Fibroblast of lung (primary cell): ENCODE measurements at regions not wholly inside any gene's neighbourhood (a gene's known extent, or its start where the extent isn't known, plus 50 kb on each side); places are given as distances from the start of the nearest gene placed in this dataset.

ENCODE experiments used
- DNase-seq, 2 donors: peaks; one replicate each; pipeline versions ENCODE4 v3.0.0 to v3.0.0-alpha.2; 2010; ENCODE audit warnings: low read depth in 2 of 2
- H2AFZ ChIP-seq: 2 replicates; pipeline ENCODE4 v1.5.1; 2012; ENCODE audit warnings: low read length, control low read depth, inconsistent platforms
- H3K27ac ChIP-seq: 2 replicates; pipeline ENCODE4 v1.5.1; 2011; ENCODE audit warnings: low read length, control low read depth; ENCODE audit not compliant: insufficient read depth
- H3K27me3 ChIP-seq: 2 replicates; pipeline ENCODE4 v1.5.1; 2011; ENCODE audit warnings: mild to moderate bottlenecking, low read length; ENCODE audit not compliant: control insufficient read depth, insufficient read depth
- H3K36me3 ChIP-seq: 2 replicates; pipeline ENCODE4 v1.5.1; 2011; ENCODE audit warnings: low read length; ENCODE audit not compliant: control insufficient read depth, insufficient read depth
- H3K4me1 ChIP-seq: 2 replicates; pipeline ENCODE4 v1.5.1; 2011; ENCODE audit warnings: low read length; ENCODE audit not compliant: control insufficient read depth, insufficient read depth; ENCODE audit errors: extremely low read depth
- H3K4me2 ChIP-seq: 2 replicates; pipeline ENCODE4 v1.5.1; 2011; ENCODE audit warnings: low read length, control low read depth; ENCODE audit not compliant: insufficient read depth; ENCODE audit errors: extremely low read depth
- H3K4me3 ChIP-seq, 4 experiments: fragments of 200-600 bp in 1 of 4; sonication (generic) in 1 of 4; replicated peaks in 1 of 4; 2 replicates each; pipeline ENCODE4 v1.5.1; 2011 to 2016; ENCODE audit warnings: low read length in 4 of 4, low read depth in 3 of 4, mild to moderate bottlenecking in 3 of 4, control low read depth in 2 of 4, inconsistent platforms in 1 of 4, mixed read lengths in 1 of 4; ENCODE audit not compliant: insufficient read depth in 1 of 4; ENCODE audit errors: control extremely low read depth in 1 of 4
- H3K79me2 ChIP-seq: 2 replicates; pipeline ENCODE4 v1.5.1; 2012; ENCODE audit warnings: mild to moderate bottlenecking, low read length, inconsistent platforms; ENCODE audit not compliant: control insufficient read depth, insufficient read depth
- H3K9ac ChIP-seq: 2 replicates; pipeline ENCODE4 v1.5.1; 2011; ENCODE audit warnings: mild to moderate bottlenecking, low read length, control low read depth; ENCODE audit not compliant: insufficient read depth
- H3K9me3 ChIP-seq: 2 replicates; pipeline ENCODE4 v1.5.1; 2012; ENCODE audit warnings: low read depth, low read length; ENCODE audit not compliant: control insufficient read depth, insufficient read depth
- H4K20me1 ChIP-seq: 2 replicates; pipeline ENCODE4 v1.5.1; 2011; ENCODE audit warnings: low read length; ENCODE audit not compliant: control insufficient read depth, insufficient read depth; ENCODE audit errors: extremely low read depth
- EZH2 ChIP-seq: IDR thresholded peaks from 2 replicates; pipeline ENCODE4 v1.5.1; 2012; ENCODE audit warnings: low read length, control low read depth, mild to moderate bottlenecking; ENCODE audit errors: missing control alignments
- TF ChIP-seq, protein P1 (sequence below), 2 donors: IDR thresholded peaks in 1 of 2; conservative IDR thresholded peaks in 1 of 2; 1 replicate in 1 of 2; 2 replicates in 1 of 2; pipeline ENCODE4 v1.5.1; 2011 to 2012; ENCODE audit warnings: low read length in 2 of 2, control low read depth in 1 of 2, inconsistent platforms in 1 of 2, low read depth in 1 of 2, mild to moderate bottlenecking in 1 of 2

DNA sequence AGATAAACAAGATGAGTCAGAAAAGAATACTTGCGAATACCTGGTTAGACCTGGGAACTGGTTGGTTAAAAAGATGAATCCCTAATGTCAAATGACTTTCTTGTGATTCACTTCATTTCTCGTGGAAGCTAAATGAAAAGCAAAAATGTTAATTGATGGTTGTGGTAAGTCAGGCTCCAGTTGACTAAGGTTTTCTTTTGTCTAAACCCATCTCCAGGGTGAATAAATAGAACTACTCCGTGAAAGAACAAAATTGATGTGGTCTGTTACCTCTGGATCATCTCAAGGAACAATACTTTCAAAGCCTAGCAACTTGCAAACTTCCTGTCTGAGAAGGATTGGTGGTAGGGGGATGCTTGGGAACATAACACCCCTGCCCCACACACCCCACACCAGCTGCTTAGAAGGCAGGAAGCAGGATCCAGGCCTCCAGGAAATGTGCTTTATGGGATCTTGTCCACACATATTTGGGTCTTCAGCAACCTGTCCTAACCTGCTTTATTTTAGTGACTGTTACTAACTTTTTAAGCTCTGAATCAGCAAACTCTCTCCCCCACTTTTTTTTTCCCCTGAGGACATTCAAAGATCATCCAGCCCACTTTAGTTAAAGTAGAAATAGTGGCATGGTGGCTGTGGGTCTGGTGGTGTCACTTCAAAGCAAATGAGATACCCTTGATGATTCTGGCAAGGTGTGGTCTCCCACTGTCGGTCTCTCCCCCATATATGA lies 60.4 kb upstream of the PTHLH start:
- no peak overlapping the region for H2AFZ ChIP-seq
- peak in 1 of 2 donors; percentile 91 for DNase-seq
- H3K9ac ChIP-seq: no peak overlapping the region

GRCh38 chr12:28033538-28033915 lies 61.0 kb upstream of the PTHLH start:
- H3K4me2 ChIP-seq: no peak overlapping the region
- DNase-seq: peak; percentile 18 to 70
- no peaks in the 10 kb centered on the region for H3K79me2 ChIP-seq

More for the DNA sequence above, 60.4 kb upstream of the PTHLH start:
- no peaks in the 10 kb centered on the region for H3K36me3 ChIP-seq
- H3K4me2 ChIP-seq: no peak overlapping the region
- no peak overlapping the region for H3K4me3 ChIP-seq
- no peaks in the 10 kb centered on the region for H3K9me3 ChIP-seq
- no peaks in the 10 kb centered on the region for H4K20me1 ChIP-seq
- TF ChIP-seq, protein P1, sequence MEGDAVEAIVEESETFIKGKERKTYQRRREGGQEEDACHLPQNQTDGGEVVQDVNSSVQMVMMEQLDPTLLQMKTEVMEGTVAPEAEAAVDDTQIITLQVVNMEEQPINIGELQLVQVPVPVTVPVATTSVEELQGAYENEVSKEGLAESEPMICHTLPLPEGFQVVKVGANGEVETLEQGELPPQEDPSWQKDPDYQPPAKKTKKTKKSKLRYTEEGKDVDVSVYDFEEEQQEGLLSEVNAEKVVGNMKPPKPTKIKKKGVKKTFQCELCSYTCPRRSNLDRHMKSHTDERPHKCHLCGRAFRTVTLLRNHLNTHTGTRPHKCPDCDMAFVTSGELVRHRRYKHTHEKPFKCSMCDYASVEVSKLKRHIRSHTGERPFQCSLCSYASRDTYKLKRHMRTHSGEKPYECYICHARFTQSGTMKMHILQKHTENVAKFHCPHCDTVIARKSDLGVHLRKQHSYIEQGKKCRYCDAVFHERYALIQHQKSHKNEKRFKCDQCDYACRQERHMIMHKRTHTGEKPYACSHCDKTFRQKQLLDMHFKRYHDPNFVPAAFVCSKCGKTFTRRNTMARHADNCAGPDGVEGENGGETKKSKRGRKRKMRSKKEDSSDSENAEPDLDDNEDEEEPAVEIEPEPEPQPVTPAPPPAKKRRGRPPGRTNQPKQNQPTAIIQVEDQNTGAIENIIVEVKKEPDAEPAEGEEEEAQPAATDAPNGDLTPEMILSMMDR (conservative IDR thresholded peaks at IDR 0.05 in 1 of 2, IDR thresholded peaks at IDR 0.05 in 1 of 2; ENCODE audit: low read depth in 1 of 2, low read length in 2 of 2): no peak
- TF ChIP-seq EZH2: no peak
- no peaks in the 10 kb centered on the region for H3K79me2 ChIP-seq
- H3K27me3 ChIP-seq: no peaks in the 10 kb centered on the region
- H3K27ac ChIP-seq: peak overlapping the region; percentile 11
- H3K4me1 ChIP-seq: peaks cover 2% of the 10 kb centered on the region

GRCh38 chr12:28034271-28034670 lies 61.7 kb upstream of the PTHLH start:
- Histone ChIP-seq H3K9ac (no peak overlapping the region), H3K4me1 (peaks cover 2% of the 10 kb centered on the region), H3K36me3 (no peaks in the 10 kb centered on the region), H3K27ac (no peak overlapping the region), H3K9me3 (no peaks in the 10 kb centered on the region), H3K4me2 (no peak overlapping the region), H3K79me2 (no peaks in the 10 kb centered on the region), H3K27me3 (no peaks in the 10 kb centered on the region), H3K4me3 (no peak overlapping the region), H4K20me1 (no peaks in the 10 kb centered on the region), H2AFZ (no peak overlapping the region)
- no peak for DNase-seq
- no peak for TF ChIP-seq EZH2
- TF ChIP-seq, protein P1 (conservative IDR thresholded peaks at IDR 0.05 in 1 of 2, IDR thresholded peaks at IDR 0.05 in 1 of 2; ENCODE audit: low read depth in 1 of 2, low read length in 2 of 2): no peak

More at GRCh38 chr12:28033538-28033915, 61.0 kb upstream of the PTHLH start:
- no peak for TF ChIP-seq EZH2
- TF ChIP-seq, protein P1 (conservative IDR thresholded peaks at IDR 0.05 in 1 of 2, IDR thresholded peaks at IDR 0.05 in 1 of 2; ENCODE audit: low read depth in 1 of 2, low read length in 2 of 2): no peak
- Histone ChIP-seq H3K9ac (no peak overlapping the region), H3K4me1 (peaks cover 2% of the 10 kb centered on the region), H3K36me3 (no peaks in the 10 kb centered on the region), H3K4me3 (no peak overlapping the region), H3K9me3 (no peaks in the 10 kb centered on the region), H3K27me3 (no peaks in the 10 kb centered on the region), H2AFZ (no peak overlapping the region), H4K20me1 (no peaks in the 10 kb centered on the region), H3K27ac (no peak overlapping the region)
